Loucy (cell line): ENCODE measurements at regions not wholly inside any gene's neighbourhood (a gene's known extent, or its start where the extent isn't known, plus 50 kb on each side); places are given as distances from the start of the nearest gene placed in this dataset.

Source experiments
- EZH2phosphoT487 ChIP-seq: fragments of 200-600 bp; IDR thresholded peaks from 2 replicates; pipeline ENCODE4 v1.6.1; 2018; ENCODE audit warnings: antibody characterized with exemption, mild to moderate bottlenecking, moderate library complexity, borderline replicate concordance
- TF ChIP-seq, protein P1 (sequence below): fragments of 200-600 bp; sonication (generic); conservative IDR thresholded peaks from 2 replicates; pipeline ENCODE4 v1.5.1; 2014; ENCODE audit warnings: mild to moderate bottlenecking, antibody characterized with exemption, low read length

DNA sequence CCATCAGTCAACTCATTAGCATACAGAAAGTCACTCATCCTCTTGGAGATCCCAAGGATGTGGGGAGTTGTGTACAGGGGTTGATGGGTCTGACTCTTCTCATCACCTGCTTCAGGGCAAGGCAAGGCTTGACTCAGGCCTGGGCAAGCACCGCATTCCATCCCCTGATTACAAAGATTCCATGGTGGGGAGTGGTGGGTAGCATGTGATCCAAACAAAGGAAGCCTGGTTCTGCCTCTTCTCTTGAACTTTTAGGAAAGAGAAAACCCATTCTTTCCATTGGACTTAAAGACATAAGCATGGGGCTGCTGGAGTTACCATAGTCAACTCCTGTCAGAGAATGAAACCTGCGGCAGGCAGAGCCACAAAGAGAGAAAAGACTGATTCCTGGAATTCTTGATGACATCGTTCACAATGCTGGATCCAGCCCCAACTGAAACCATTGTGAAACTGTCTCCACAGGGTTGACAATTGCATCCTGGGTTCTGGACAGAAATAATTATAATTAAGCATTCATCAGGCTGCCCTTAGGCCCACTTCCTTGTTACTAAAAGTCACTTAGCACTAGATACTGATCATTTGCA is 235.8 kb upstream of the KCNG1 start:
- TF ChIP-seq, protein P1, sequence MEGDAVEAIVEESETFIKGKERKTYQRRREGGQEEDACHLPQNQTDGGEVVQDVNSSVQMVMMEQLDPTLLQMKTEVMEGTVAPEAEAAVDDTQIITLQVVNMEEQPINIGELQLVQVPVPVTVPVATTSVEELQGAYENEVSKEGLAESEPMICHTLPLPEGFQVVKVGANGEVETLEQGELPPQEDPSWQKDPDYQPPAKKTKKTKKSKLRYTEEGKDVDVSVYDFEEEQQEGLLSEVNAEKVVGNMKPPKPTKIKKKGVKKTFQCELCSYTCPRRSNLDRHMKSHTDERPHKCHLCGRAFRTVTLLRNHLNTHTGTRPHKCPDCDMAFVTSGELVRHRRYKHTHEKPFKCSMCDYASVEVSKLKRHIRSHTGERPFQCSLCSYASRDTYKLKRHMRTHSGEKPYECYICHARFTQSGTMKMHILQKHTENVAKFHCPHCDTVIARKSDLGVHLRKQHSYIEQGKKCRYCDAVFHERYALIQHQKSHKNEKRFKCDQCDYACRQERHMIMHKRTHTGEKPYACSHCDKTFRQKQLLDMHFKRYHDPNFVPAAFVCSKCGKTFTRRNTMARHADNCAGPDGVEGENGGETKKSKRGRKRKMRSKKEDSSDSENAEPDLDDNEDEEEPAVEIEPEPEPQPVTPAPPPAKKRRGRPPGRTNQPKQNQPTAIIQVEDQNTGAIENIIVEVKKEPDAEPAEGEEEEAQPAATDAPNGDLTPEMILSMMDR: no peak
- no peak for TF ChIP-seq EZH2phosphoT487
